Progenitor cell of endocrine pancreas (in vitro differentiated cells): ENCODE measurements at regions not wholly inside any gene's neighbourhood (a gene's known extent, or its start where the extent isn't known, plus 50 kb on each side); places are given as distances from the start of the nearest gene placed in this dataset.

Source experiments
- DNase-seq: peaks from one replicate; pipeline ENCODE4 v3.0.0; 2021; ENCODE audit warnings: low spot score; ENCODE audit not compliant: unreplicated experiment
- H3K27ac Mint-ChIP-seq: 2 replicates; pipeline ENCODE4 v1.8.0; 2021; ENCODE audit warnings: mild to moderate bottlenecking, moderate library complexity, mixed read lengths
- H3K27me3 Mint-ChIP-seq: 2 replicates; pipeline ENCODE4 v1.8.0; 2021; ENCODE audit warnings: mixed read lengths
- H3K36me3 Mint-ChIP-seq: 2 replicates; pipeline ENCODE4 v1.8.0; 2022; ENCODE audit warnings: mixed read lengths; ENCODE audit not compliant: insufficient read depth
- H3K4me1 Mint-ChIP-seq: 2 replicates; pipeline ENCODE4 v1.8.0; 2021; ENCODE audit warnings: low read depth, mixed read lengths
- H3K4me3 Mint-ChIP-seq: 2 replicates; pipeline ENCODE4 v1.8.0; 2021; ENCODE audit warnings: low read depth, mild to moderate bottlenecking, moderate library complexity, mixed read lengths
- H3K9me3 Mint-ChIP-seq: 2 replicates; pipeline ENCODE4 v1.8.0; 2021; ENCODE audit warnings: low read depth, mixed read lengths
- TF ChIP-seq, protein P1 (sequence below): fragments of 200-600 bp; sonication (generic); IDR thresholded peaks from one replicate; pipeline ENCODE4 v1.5.0; 2021; ENCODE audit warnings: antibody characterized with exemption, mild to moderate bottlenecking; ENCODE audit not compliant: unreplicated experiment

DNA sequence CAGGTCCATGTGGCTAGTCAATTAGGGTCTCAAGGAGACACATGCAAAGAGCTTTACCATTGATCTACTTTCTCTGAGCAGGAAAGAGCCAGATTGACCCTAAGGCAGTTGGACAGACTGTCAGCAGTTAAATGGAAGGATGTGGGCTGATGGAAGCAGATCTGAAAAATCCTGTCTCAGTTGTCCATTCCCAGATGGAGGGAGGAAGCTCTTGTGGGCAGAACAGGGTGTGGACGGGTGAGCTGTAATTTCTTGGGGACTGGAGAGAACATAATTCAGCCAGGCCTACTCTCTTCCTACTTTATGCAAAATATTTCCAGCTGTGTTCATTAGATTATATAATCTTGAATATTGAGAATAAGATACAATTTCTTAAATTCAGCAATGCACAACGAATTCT is 163.6 kb downstream of the GNAT3 start:
- TF ChIP-seq, protein P1, sequence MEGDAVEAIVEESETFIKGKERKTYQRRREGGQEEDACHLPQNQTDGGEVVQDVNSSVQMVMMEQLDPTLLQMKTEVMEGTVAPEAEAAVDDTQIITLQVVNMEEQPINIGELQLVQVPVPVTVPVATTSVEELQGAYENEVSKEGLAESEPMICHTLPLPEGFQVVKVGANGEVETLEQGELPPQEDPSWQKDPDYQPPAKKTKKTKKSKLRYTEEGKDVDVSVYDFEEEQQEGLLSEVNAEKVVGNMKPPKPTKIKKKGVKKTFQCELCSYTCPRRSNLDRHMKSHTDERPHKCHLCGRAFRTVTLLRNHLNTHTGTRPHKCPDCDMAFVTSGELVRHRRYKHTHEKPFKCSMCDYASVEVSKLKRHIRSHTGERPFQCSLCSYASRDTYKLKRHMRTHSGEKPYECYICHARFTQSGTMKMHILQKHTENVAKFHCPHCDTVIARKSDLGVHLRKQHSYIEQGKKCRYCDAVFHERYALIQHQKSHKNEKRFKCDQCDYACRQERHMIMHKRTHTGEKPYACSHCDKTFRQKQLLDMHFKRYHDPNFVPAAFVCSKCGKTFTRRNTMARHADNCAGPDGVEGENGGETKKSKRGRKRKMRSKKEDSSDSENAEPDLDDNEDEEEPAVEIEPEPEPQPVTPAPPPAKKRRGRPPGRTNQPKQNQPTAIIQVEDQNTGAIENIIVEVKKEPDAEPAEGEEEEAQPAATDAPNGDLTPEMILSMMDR: no peak
- Mint-ChIP-seq H3K27ac (no peak overlapping the region), H3K27me3 (no peaks in the 10 kb centered on the region), H3K4me3 (no peak overlapping the region), H3K9me3 (peaks cover 4% of the 10 kb centered on the region), H3K36me3 (no peaks in the 10 kb centered on the region), H3K4me1 (peaks cover 4% of the 10 kb centered on the region)
- no peak for DNase-seq

- Mint-ChIP-seq H3K4me1 (peaks cover 7% of the 10 kb centered on the region), H3K4me3 (no peak overlapping the region), H3K9me3 (peaks cover 4% of the 10 kb centered on the region), H3K27ac (no peak overlapping the region), H3K27me3 (no peaks in the 10 kb centered on the region), H3K36me3 (no peaks in the 10 kb centered on the region)
- TF ChIP-seq, protein P1: no peak
- no peak for DNase-seq
Measured at GRCh38 chr7:80347173-80347572, 164.7 kb downstream of the GNAT3 start.

GRCh38 chr7:80346704-80347103 is 165.2 kb downstream of the GNAT3 start:
- no peak for DNase-seq
- TF ChIP-seq, protein P1: no peak
- no peaks in the 10 kb centered on the region for H3K27me3 Mint-ChIP-seq
- no peaks in the 10 kb centered on the region for H3K36me3 Mint-ChIP-seq
- H3K4me3 Mint-ChIP-seq: no peak overlapping the region
- H3K4me1 Mint-ChIP-seq: peaks cover 7% of the 10 kb centered on the region
- peaks cover 4% of the 10 kb centered on the region for H3K9me3 Mint-ChIP-seq
- H3K27ac Mint-ChIP-seq: no peak overlapping the region

DNA sequence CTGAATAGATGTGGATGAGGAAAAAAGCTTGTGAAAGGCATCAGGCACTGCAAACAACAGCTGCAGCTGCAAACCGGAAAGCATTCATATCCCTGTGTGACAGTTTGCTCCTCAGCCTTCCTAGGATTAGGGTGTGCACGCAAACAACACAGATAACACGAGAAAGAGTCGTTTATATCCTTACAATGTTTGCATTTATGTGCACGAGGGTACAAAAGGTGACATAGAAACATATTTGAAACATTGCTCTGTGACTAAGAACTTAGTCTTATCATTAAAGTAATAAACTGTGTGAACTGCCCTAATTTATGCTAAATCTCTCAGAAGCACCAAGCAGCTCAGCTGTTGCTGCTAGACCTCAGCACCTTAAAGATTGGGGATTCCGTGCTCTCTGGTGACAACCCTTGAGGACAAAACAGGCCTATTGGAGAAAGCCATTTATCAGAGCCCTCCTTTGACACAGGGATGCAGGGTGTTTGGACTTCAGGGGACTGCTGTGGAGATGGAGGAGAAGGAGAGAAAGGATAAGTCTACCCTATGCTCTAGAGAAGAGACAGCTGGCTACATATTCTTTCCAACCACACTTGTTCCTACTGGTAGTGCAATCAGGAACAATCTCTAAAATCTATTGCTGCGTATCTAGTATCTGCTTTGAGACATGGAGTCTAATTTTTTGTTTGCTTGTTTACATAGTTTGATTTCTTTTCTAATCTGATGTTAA is 176.2 kb downstream of the GNAT3 start:
- peaks cover 2% of the 10 kb centered on the region for H3K36me3 Mint-ChIP-seq
- peaks cover 2% of the 10 kb centered on the region for H3K9me3 Mint-ChIP-seq
- H3K27ac Mint-ChIP-seq: peak overlapping the region; percentile 96
- TF ChIP-seq, protein P1: no peak
- peaks cover 38% of the 10 kb centered on the region for H3K4me1 Mint-ChIP-seq
- H3K4me3 Mint-ChIP-seq: peak overlapping the region; percentile 59
- DNase-seq: no peak
- H3K27me3 Mint-ChIP-seq: no peaks in the 10 kb centered on the region

DNA sequence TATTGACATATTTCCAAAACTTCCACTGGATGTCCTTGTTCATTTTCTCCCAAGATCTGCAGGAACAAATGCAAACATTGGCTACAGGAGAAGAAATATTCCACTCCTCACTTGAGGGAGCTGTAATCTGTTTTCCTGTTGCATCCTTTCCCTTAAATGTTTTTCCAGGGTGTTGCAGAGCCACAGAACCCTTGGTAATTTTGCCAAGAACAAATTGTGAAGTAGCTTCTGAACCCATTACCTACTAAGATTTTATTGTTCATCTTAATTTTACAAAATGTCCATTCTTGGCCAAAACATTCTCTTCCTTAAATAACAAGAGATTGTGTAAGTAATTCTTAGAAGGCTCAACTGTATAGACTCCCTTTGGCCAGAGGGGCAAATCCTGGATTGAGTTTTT is 177.0 kb downstream of the GNAT3 start:
- no peak for DNase-seq
- peaks cover 38% of the 10 kb centered on the region for H3K4me1 Mint-ChIP-seq
- no peaks in the 10 kb centered on the region for H3K27me3 Mint-ChIP-seq
- no peak overlapping the region for H3K27ac Mint-ChIP-seq
- TF ChIP-seq, protein P1: no peak
- no peak overlapping the region for H3K4me3 Mint-ChIP-seq
- H3K9me3 Mint-ChIP-seq: no peaks in the 10 kb centered on the region
- H3K36me3 Mint-ChIP-seq: peaks cover 2% of the 10 kb centered on the region
